Stimulated activated memory B cell treated with anti-CD40 and anti-IgM and Interleukin-4, amounts not matched to agents 10 μg/mL and 1 μg/mL and 100 μg/mL, for 72 hours (primary cell): ENCODE measurements at regions not wholly inside any gene's neighbourhood (a gene's known extent, or its start where the extent isn't known, plus 50 kb on each side); places are given as distances from the start of the nearest gene placed in this dataset.

Experiments used
- ATAC-seq: fragments of 150-1000 bp; cut with Tn5 transposase; 2 replicates; pipeline ENCODE4 v1.10.0; 2021
- H3K27ac Mint-ChIP-seq: one replicate; pipeline ENCODE4 v1.8.0; 2022; ENCODE audit warnings: mild to moderate bottlenecking, mixed read lengths
- H3K27me3 Mint-ChIP-seq: one replicate; pipeline ENCODE4 v1.8.0; 2022; ENCODE audit warnings: mixed read lengths
- H3K36me3 Mint-ChIP-seq: one replicate; pipeline ENCODE4 v1.8.0; 2022; ENCODE audit warnings: mixed read lengths
- H3K4me1 Mint-ChIP-seq: one replicate; pipeline ENCODE4 v1.8.0; 2022; ENCODE audit warnings: mixed read lengths
- H3K4me3 Mint-ChIP-seq: one replicate; pipeline ENCODE4 v1.8.0; 2022; ENCODE audit warnings: mild to moderate bottlenecking, moderate library complexity, mixed read lengths
- H3K9me3 Mint-ChIP-seq: one replicate; pipeline ENCODE4 v1.8.0; 2022; ENCODE audit warnings: mixed read lengths

DNA sequence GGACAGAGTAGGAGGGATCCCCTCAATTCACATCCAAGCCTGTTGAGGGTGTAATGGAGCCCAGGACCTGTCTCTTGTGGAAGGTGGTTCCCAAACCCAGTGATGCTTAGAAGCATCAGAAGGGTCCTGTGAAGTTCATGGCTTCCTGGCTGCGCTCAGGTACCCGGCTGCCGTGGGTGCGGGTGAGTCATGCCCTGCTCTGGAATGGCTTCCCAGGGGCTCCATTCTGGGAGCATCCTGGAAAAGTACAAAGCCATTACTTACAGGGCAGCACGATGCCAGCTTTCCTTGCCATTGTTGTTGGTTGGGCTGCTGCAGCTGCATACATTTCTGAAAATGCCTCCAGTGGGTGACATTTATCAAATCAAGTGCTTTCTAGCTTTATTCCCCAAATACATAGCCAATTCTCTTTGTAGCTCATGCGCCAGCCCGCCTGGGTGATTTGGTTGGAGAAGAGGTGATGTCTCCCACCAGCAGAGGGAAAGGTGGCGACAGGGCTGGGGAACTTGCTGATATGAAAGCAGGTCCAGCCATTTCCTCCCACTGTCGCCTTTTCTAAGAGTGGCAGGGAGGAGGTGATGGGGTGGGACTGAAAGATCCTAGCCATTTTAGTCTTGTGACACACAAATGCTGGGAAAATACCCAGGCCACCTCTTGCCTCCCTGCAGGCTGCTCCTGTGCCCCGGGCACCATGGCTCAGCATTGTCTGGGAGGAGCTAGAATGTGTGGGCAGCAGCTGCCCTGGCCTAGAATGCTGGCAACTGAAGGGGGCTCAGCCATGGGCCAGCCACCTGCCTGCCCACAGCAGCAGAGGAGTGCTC lies 65.9 kb upstream of the HPCAL1 start:
- Mint-ChIP-seq H3K36me3 (no peaks in the 10 kb centered on the region), H3K4me1 (no peaks in the 10 kb centered on the region), H3K9me3 (peaks cover 10% of the 10 kb centered on the region), H3K4me3 (no peak overlapping the region), H3K27ac (no peak overlapping the region), H3K27me3 (no peaks in the 10 kb centered on the region)
- ATAC-seq = no peak

DNA sequence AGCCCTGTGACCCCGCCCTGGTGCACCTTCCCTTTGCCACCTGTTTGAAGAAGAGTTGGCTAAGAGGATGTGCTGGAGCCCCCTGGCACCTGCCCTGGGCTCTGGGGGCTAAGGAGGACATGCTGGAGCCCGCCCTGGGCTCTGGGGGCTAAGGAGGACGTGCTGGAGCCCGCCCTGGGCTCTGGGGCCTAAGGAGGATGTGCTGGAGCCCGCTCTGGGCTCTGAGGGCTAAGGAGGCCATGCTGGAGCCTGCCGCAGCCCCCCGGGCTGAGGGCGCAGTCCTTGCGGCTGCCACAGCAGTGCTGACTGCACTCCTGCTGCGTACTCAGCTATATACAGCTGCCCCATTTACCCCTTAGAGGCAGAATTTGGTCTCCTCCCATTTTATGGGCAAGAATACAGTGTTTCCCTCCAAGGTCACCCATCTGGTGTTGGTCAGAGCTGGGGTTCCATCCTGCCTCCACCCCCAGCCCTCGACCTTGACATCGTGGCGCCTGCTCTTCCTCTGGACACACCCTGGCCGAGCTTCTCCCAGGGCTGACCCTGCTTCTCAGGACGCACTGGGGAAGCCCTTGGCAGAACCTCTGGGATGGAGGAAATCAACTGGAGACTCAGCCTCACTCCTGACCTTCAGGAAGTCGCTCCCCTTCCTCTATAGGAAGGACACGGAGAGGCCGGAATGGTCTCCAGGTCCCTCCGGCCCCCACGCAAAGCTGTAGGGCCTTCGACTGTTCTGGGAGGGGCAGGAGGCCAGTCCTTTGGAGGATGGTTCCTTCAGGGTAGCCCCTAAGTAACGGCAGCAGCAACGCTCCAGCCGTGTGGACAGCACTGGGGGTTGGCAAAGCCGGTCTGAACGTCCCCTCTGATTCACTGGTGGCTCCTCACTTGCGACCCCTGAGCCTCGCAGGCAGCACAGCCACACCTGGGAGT lies 65.0 kb upstream of the HPCAL1 start:
- ATAC-seq = no peak
- Mint-ChIP-seq H3K27me3 (no peaks in the 10 kb centered on the region), H3K4me3 (no peak overlapping the region), H3K27ac (no peak overlapping the region), H3K36me3 (no peaks in the 10 kb centered on the region), H3K4me1 (no peaks in the 10 kb centered on the region), H3K9me3 (peaks cover 10% of the 10 kb centered on the region)

DNA sequence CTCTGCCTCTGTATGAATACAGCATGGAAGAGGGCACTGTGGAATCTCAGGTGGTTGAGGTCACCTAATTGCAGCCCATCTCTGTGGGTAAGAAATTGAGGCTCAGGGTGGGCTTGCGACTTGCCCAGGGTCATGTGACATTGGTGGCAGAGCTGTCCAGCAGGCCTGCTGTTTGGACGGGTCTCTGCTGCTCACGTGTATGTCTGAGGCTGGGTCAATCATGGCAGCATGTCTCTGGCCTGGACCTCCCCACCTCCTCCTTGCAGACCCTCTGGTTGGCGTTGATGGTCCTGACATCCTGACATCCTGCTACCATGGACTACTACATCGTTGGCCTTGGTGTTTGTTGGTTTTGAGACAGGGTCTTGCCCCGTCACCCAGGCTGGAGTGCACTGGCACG lies 64.3 kb upstream of the HPCAL1 start:
- no peak overlapping the region for H3K27ac Mint-ChIP-seq
- H3K9me3 Mint-ChIP-seq = peaks cover 5% of the 10 kb centered on the region
- H3K36me3 Mint-ChIP-seq = no peaks in the 10 kb centered on the region
- no peaks in the 10 kb centered on the region for H3K27me3 Mint-ChIP-seq
- ATAC-seq = no peak
- H3K4me1 Mint-ChIP-seq = no peaks in the 10 kb centered on the region
- no peak overlapping the region for H3K4me3 Mint-ChIP-seq

DNA sequence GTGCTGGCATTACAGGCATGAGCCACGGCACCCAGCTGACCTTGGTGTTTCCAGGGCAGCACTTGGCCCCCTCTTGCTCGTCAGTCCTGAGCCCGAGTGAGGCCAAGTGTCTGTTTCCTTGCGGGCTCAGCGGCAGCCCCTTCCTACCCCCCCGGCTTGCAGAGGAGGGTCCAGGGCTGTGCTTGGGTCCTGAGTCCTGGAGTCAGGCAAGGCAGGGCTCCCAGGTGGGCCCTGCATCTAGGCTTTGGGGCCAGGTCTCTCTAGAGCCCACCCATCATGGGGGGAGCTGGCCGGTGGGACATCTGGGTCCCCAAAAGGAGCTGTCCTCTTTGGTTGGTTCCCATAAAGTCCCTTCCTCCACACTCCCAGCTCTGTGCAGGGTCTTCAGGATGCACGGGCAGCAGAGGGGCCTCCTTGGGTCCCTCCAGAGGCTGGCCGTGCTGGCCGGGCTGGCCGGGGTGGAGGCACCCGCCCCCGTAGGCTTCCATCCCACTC lies 63.7 kb upstream of the HPCAL1 start:
- no peak overlapping the region for H3K4me3 Mint-ChIP-seq
- ATAC-seq = no peak
- H3K9me3 Mint-ChIP-seq = no peaks in the 10 kb centered on the region
- no peaks in the 10 kb centered on the region for H3K36me3 Mint-ChIP-seq
- H3K4me1 Mint-ChIP-seq = no peaks in the 10 kb centered on the region
- no peak overlapping the region for H3K27ac Mint-ChIP-seq
- no peaks in the 10 kb centered on the region for H3K27me3 Mint-ChIP-seq

DNA sequence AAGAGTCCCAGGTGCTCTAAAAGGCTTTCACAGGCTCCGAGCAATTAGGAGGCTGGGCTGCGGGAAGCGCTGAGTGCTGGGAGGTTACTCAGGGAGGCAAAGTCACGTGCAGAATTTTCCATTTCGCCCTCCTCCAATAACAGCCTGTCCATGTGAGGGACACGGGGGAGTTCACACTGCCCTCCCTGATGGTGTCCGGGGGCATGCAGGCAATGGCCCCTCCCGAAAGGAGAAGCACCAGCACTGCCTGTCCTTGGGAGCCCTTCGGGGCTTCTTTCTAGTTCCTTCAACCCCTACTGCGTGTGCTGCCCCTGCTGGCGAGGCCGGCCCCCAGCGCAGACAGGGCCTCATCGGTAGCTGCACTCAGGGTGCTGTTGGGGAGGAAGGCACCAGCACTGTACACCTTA lies 63.1 kb upstream of the HPCAL1 start:
- Mint-ChIP-seq H3K36me3 (no peaks in the 10 kb centered on the region), H3K4me1 (no peaks in the 10 kb centered on the region), H3K27me3 (no peaks in the 10 kb centered on the region), H3K4me3 (no peak overlapping the region), H3K9me3 (no peaks in the 10 kb centered on the region), H3K27ac (no peak overlapping the region)
- ATAC-seq = no peak

DNA sequence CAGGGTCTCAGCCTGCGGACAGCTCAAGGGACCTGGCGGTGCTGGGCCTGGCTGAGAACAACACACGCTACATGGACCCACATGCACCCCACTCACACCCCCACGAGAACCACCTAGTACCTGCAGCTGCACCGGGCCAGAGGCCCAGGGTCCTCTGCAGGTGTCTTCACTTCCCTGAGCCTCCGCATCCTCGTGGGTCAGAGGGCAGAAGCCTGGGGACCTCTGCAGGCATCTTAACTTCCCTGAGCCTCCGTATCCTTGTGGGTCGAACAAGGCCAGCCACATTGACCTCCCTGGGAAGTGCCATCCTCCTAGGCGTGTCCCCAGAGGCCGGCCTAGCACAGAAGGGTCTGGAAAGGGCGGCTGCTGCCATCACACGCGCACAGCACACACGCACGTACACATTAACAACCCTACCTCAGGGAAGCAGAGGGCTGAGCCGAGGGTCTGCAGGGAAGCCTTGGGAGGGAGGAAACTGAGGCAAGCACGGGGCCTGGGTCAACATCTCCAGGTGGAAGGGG lies 62.5 kb upstream of the HPCAL1 start:
- no peak overlapping the region for H3K27ac Mint-ChIP-seq
- no peaks in the 10 kb centered on the region for H3K36me3 Mint-ChIP-seq
- ATAC-seq = no peak
- H3K4me3 Mint-ChIP-seq = no peak overlapping the region
- no peaks in the 10 kb centered on the region for H3K9me3 Mint-ChIP-seq
- H3K27me3 Mint-ChIP-seq = no peaks in the 10 kb centered on the region
- H3K4me1 Mint-ChIP-seq = no peaks in the 10 kb centered on the region

DNA sequence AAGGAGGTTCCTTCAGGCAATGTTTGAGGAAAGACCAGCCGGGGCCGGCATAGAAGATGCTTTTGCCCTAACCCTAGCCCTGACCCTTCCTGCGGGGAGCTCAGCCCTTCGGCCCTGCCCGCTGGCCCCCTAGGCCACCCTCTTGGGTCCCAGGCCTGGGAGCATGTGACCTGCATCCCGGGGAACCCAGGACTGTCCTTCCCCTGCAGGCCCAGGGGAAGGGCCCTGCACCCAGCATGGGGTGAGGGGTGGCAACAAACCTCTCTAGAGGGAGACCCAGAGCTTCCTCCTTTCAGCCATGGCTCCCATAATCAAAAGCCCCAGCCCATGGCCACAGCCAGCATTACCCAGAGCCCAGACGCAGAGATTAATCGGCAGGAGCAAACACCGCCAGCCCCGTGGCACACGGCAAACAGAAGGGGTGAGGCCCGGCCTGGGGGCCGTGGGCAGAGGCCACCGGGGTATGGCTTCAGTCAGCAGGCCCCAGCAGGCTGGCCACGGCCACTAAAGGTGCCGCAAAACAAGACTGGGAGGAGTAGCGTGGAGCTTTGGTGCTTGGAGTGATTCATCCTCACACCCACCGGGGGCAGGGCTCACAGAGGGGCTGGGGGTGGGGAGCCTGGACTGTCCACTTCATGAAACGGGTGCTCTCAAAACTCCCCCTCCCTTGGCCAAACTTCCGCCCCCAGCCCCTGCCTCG lies 61.6 kb upstream of the HPCAL1 start:
- ATAC-seq = no peak
- H3K27me3 Mint-ChIP-seq = no peaks in the 10 kb centered on the region
- H3K9me3 Mint-ChIP-seq = no peaks in the 10 kb centered on the region
- no peaks in the 10 kb centered on the region for H3K4me1 Mint-ChIP-seq
- no peaks in the 10 kb centered on the region for H3K36me3 Mint-ChIP-seq
- H3K4me3 Mint-ChIP-seq = no peak overlapping the region
- H3K27ac Mint-ChIP-seq = no peak overlapping the region

DNA sequence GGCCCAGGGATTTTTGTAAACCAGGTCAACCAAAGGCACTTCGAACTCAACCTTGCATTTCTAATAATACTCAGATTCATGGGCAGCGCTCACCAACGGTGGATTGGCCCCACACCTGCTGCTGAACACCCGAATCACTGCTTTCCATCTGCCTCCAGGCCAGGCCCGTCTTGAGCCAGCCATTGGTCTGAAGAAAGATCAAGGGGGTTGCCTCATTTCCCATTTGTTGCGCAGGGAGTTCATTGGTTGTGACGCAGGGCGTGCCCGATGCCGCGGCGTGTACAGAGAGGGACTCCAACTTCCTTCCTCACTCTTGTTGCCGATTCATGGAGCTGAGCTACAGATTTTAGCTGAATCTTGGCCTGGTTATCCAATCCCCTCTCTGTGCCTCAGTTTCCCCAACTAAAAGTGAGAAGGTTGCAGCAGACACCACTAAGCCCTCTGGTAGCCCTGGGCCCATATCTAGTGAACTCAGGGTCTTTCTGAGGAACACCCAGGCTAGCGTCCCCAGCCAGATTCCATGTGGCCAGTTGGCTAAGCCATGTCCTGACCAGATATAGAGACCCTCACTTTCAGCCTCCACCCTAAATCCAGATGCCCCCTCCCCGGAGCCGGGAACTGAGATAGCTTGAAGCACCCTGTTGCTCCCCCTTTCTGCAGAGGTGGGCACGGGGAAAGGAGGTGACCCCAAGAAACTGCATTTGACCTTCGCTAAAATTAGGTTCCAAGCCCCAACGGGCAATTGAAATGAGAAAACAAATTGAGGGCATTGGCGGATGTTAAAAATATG lies 60.9 kb upstream of the HPCAL1 start:
- Mint-ChIP-seq H3K27me3 (no peaks in the 10 kb centered on the region), H3K4me3 (no peak overlapping the region), H3K36me3 (no peaks in the 10 kb centered on the region), H3K9me3 (no peaks in the 10 kb centered on the region), H3K27ac (no peak overlapping the region), H3K4me1 (no peaks in the 10 kb centered on the region)
- ATAC-seq = no peak

DNA sequence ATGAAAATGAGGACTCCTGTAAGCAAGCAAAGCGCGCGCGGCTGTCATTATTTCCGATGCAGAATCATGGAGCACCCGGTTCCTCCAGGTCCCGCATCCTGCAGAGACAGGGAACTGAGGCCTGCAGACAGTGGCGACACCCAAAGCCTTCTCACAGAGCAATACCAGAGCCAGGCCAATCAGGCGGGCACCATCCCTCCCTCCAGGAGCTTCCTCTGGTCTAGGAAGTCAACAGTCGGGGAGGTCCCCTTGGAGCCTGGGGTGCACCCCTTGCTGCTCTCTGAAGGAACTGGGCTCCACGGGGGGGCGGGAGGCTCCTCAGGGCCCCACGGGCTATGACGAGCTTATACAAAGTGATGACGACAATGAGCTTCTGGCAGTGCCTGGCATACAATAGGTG lies 60.3 kb upstream of the HPCAL1 start:
- H3K9me3 Mint-ChIP-seq = no peaks in the 10 kb centered on the region
- H3K4me1 Mint-ChIP-seq = no peaks in the 10 kb centered on the region
- no peak overlapping the region for H3K27ac Mint-ChIP-seq
- no peak overlapping the region for H3K4me3 Mint-ChIP-seq
- H3K27me3 Mint-ChIP-seq = no peaks in the 10 kb centered on the region
- ATAC-seq = no peak
- H3K36me3 Mint-ChIP-seq = no peaks in the 10 kb centered on the region

DNA sequence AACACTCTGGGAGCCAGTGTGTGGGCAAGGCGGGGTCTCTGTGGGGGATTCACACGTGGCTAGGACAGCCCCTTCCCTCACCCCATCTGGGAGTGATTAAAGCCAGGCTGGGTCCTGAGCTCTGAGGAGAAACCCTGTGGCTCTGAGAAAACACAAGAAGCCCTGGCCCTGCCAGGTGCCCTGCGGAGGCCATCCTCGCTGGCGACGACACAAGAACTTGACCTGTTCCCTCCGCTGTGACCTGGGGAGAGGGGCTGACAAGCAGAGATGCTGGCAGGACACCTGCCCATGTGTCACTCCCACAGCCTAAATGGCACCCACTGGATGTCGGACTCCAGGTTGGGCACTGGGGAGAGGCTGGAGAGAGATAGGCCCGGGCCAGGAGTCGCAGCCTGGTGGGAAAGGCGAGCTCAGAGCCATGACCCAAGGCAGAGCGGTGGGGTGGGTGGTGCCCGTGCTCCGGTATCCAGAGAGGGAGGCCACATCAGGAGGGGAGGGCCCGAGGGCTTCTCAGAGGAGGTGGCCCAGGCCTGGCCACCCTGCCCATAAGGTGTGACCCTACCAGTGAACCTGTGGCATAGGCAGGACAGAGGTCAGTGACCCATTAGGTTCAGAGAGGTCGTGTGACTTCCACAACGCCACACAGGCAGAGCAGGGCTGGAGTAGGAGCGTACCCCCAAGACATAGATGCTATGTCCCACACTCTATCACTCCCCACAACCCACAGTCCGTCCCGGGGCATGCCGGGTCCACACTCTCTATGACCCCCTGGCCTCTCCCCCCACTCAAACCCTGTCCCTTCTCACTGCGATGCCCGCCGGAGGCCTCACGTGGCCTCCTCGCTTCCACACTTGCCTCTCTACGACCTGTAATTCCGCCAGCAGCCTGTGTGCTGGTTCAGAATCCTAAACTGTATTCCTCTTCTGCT lies 59.4 kb upstream of the HPCAL1 start:
- Mint-ChIP-seq H3K9me3 (no peaks in the 10 kb centered on the region), H3K4me3 (no peak overlapping the region), H3K27me3 (no peaks in the 10 kb centered on the region), H3K27ac (no peak overlapping the region), H3K4me1 (no peaks in the 10 kb centered on the region), H3K36me3 (no peaks in the 10 kb centered on the region)
- ATAC-seq = no peak

DNA sequence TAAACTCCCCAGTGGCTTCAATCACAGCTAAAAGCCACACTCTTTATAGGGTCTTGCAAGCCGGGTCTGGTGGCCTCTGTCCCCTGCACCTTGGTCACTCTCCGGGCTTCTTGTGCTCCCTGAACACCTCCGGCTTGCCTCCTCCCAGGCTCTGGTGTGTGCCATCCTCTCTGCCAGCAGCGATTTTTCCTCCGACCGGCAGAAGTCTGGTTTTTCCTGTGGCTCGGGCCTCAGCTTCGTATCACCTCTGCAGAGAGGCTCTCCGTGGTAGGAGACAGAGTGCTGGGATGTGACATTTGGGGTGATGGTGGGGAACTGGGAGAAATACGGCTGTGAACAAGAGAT lies 58.8 kb upstream of the HPCAL1 start:
- no peaks in the 10 kb centered on the region for H3K27me3 Mint-ChIP-seq
- H3K4me3 Mint-ChIP-seq = no peak overlapping the region
- H3K36me3 Mint-ChIP-seq = no peaks in the 10 kb centered on the region
- no peak for ATAC-seq
- no peaks in the 10 kb centered on the region for H3K9me3 Mint-ChIP-seq
- no peak overlapping the region for H3K27ac Mint-ChIP-seq
- H3K4me1 Mint-ChIP-seq = no peaks in the 10 kb centered on the region

DNA sequence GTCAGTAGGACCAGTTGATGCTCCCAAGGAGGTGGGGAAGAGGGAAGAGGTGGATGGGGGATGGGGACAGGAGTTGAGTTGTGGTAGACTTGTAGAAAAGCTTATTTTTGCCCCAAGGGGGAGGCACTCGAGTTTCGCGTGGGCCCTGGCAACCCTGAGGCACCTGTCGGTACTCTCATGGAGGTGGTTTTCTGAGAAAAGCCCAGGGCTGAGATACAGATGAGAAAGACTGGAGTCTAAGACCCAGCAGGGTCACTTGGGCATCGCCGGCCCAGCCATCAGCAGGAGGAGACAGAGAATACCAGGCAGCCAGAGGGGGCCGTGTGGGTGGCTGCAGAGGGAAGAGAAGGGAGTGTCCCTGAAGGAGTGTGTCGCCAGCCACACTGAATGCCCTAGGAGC lies 57.7 kb upstream of the HPCAL1 start:
- H3K27ac Mint-ChIP-seq = no peak overlapping the region
- no peaks in the 10 kb centered on the region for H3K27me3 Mint-ChIP-seq
- ATAC-seq = no peak
- H3K9me3 Mint-ChIP-seq = peaks cover 2% of the 10 kb centered on the region
- no peaks in the 10 kb centered on the region for H3K36me3 Mint-ChIP-seq
- H3K4me1 Mint-ChIP-seq = no peaks in the 10 kb centered on the region
- H3K4me3 Mint-ChIP-seq = no peak overlapping the region

DNA sequence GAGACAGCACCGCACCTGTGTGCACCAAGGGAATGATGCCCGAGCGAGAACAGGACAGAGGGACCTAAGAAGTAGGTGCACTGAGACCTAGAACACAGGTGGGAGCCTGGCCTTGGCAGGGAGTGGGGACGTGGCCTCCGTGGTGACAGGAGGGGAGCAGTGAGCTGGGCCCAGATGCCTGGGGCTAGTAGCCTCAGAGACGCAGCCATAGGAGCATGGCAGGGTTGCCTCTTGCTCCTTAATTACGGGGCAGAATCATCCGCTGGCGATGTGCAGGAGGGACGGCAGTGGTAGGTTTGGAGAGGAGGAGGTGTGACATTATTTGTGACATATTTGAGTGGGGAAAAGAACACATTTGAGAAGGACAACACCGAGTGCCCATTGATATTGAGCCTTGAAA lies 57.0 kb upstream of the HPCAL1 start:
- H3K4me1 Mint-ChIP-seq = no peaks in the 10 kb centered on the region
- no peak for ATAC-seq

DNA sequence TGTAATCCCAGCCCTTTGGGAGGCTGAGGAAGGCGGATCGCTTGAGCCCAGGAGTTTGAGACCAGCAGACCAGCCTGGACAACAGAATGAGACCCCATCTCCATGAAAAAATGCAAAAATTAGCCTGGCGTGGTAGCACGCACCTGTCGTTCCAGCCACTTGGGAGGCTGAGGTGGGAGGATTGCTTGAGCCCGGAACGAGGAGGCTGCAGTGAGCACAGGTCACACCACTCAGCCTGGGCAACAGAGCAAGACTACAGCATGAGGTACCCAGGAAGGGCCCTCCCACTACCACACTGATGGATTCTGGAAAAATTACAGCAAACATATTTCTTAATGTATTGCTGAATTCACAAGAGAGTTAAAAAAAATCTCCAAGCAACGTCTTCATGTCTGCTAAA lies 56.3 kb upstream of the HPCAL1 start:
- Mint-ChIP-seq H3K36me3 (peaks cover 2% of the 10 kb centered on the region), H3K4me3 (no peak overlapping the region), H3K4me1 (no peaks in the 10 kb centered on the region), H3K27ac (no peak overlapping the region), H3K9me3 (peaks cover 10% of the 10 kb centered on the region), H3K27me3 (no peaks in the 10 kb centered on the region)
- ATAC-seq = no peak

More for the DNA sequence above, 57.0 kb upstream of the HPCAL1 start:
- Mint-ChIP-seq H3K27me3 (no peaks in the 10 kb centered on the region), H3K36me3 (no peaks in the 10 kb centered on the region), H3K9me3 (peaks cover 8% of the 10 kb centered on the region), H3K27ac (no peak overlapping the region), H3K4me3 (no peak overlapping the region)
